Nephron progenitor cell (in vitro differentiated cells): ENCODE measurements at regions not wholly inside any gene's neighbourhood (a gene's known extent, or its start where the extent isn't known, plus 50 kb on each side); places are given as distances from the start of the nearest gene placed in this dataset.

Source experiments
- DNase-seq: peaks from one replicate; pipeline ENCODE4 v3.0.0; 2021
- H3K27ac Mint-ChIP-seq: 2 replicates; pipeline ENCODE4 v1.8.0; 2021; ENCODE audit warnings: mild to moderate bottlenecking, moderate library complexity, mixed read lengths
- H3K27me3 Mint-ChIP-seq: 2 replicates; pipeline ENCODE4 v1.8.0; 2021; ENCODE audit warnings: mild to moderate bottlenecking, low read depth, mixed read lengths; ENCODE audit not compliant: poor library complexity
- H3K36me3 Mint-ChIP-seq: 2 replicates; pipeline ENCODE4 v1.8.0; 2021; ENCODE audit warnings: low read depth, mixed read lengths
- H3K4me1 Mint-ChIP-seq: 2 replicates; pipeline ENCODE4 v1.8.0; 2021; ENCODE audit warnings: mixed read lengths
- H3K4me3 Mint-ChIP-seq: 2 replicates; pipeline ENCODE4 v1.8.0; 2021; ENCODE audit warnings: mild to moderate bottlenecking, moderate library complexity, mixed read lengths
- H3K9me3 Mint-ChIP-seq: 2 replicates; pipeline ENCODE4 v1.8.0; 2021; ENCODE audit warnings: mild to moderate bottlenecking, moderate library complexity, mixed read lengths
- TF ChIP-seq, protein P1 (sequence below): fragments of 200-600 bp; sonication (generic); IDR thresholded peaks from 2 replicates; pipeline ENCODE4 v1.5.0; 2021; ENCODE audit warnings: antibody characterized with exemption

GRCh38 chr4:35700663-35701062 lies 543.7 kb downstream of the ARAP2 start:
- Mint-ChIP-seq H3K27ac (no peak overlapping the region), H3K4me3 (no peak overlapping the region), H3K9me3 (no peaks in the 10 kb centered on the region), H3K27me3 (no peaks in the 10 kb centered on the region), H3K4me1 (no peaks in the 10 kb centered on the region), H3K36me3 (no peaks in the 10 kb centered on the region)
- no peak for DNase-seq
- TF ChIP-seq, protein P1, sequence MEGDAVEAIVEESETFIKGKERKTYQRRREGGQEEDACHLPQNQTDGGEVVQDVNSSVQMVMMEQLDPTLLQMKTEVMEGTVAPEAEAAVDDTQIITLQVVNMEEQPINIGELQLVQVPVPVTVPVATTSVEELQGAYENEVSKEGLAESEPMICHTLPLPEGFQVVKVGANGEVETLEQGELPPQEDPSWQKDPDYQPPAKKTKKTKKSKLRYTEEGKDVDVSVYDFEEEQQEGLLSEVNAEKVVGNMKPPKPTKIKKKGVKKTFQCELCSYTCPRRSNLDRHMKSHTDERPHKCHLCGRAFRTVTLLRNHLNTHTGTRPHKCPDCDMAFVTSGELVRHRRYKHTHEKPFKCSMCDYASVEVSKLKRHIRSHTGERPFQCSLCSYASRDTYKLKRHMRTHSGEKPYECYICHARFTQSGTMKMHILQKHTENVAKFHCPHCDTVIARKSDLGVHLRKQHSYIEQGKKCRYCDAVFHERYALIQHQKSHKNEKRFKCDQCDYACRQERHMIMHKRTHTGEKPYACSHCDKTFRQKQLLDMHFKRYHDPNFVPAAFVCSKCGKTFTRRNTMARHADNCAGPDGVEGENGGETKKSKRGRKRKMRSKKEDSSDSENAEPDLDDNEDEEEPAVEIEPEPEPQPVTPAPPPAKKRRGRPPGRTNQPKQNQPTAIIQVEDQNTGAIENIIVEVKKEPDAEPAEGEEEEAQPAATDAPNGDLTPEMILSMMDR: no peak

DNA sequence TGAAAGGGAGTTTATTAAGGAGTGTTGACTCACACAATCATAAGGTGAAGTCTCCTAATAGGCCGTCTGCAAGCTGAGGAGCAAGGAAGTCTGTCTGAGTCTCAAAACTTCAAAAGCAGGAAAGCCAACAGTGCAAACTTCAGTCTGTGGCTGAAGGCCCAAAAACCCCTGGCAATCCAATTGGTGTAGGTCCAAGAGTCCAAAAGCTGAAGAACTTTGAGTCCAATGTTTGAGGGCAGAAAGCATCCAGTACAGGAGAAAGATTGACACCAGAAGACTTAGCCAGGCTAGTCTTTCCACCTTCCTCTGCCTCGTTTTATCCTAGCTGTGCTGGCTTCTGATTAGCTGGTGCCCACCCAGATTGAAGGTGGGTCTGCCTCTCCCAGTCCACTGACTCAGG lies 535.2 kb downstream of the ARAP2 start:
- Mint-ChIP-seq H3K27me3 (no peaks in the 10 kb centered on the region), H3K4me1 (no peaks in the 10 kb centered on the region), H3K4me3 (no peak overlapping the region), H3K27ac (no peak overlapping the region), H3K36me3 (peaks cover 8% of the 10 kb centered on the region), H3K9me3 (peaks cover 27% of the 10 kb centered on the region)
- no peak for DNase-seq
- TF ChIP-seq, protein P1: no peak

- Mint-ChIP-seq H3K4me3 (no peak overlapping the region), H3K4me1 (no peaks in the 10 kb centered on the region), H3K36me3 (peaks cover 9% of the 10 kb centered on the region), H3K27me3 (no peaks in the 10 kb centered on the region), H3K9me3 (peaks cover 37% of the 10 kb centered on the region), H3K27ac (no peak overlapping the region)
- DNase-seq: no peak
- TF ChIP-seq, protein P1: no peak
Measured at GRCh38 chr4:35710343-35710742, 534.0 kb downstream of the ARAP2 start.

GRCh38 chr4:35711127-35711526 lies 533.2 kb downstream of the ARAP2 start:
- Mint-ChIP-seq H3K36me3 (peaks cover 9% of the 10 kb centered on the region), H3K27me3 (no peaks in the 10 kb centered on the region), H3K4me1 (no peaks in the 10 kb centered on the region), H3K4me3 (no peak overlapping the region), H3K9me3 (peaks cover 38% of the 10 kb centered on the region), H3K27ac (no peak overlapping the region)
- TF ChIP-seq, protein P1: no peak
- DNase-seq: no peak

- H3K4me3 Mint-ChIP-seq: no peak overlapping the region
- no peaks in the 10 kb centered on the region for H3K9me3 Mint-ChIP-seq
- DNase-seq: no peak
- TF ChIP-seq, protein P1: no peak
- no peaks in the 10 kb centered on the region for H3K4me1 Mint-ChIP-seq
- H3K36me3 Mint-ChIP-seq: no peaks in the 10 kb centered on the region
- H3K27me3 Mint-ChIP-seq: peaks cover 3% of the 10 kb centered on the region
- no peak overlapping the region for H3K27ac Mint-ChIP-seq
Measured at GRCh38 chr4:35723973-35724372, 520.3 kb downstream of the ARAP2 start.

GRCh38 chr4:35725131-35725530 lies 519.2 kb downstream of the ARAP2 start:
- Mint-ChIP-seq H3K36me3 (no peaks in the 10 kb centered on the region), H3K27ac (no peak overlapping the region), H3K9me3 (no peaks in the 10 kb centered on the region), H3K4me3 (no peak overlapping the region), H3K4me1 (no peaks in the 10 kb centered on the region), H3K27me3 (peaks cover 3% of the 10 kb centered on the region)
- DNase-seq: no peak
- TF ChIP-seq, protein P1: peak; percentile 8
